HG03159 (cell line): ENCODE measurements at regions not wholly inside any gene's neighbourhood (a gene's known extent, or its start where the extent isn't known, plus 50 kb on each side); places are given as distances from the start of the nearest gene placed in this dataset.
A peak's percentile ranks its signal among the peaks of the same experiment; 100 is the strongest.

ENCODE experiments used
- ATAC-seq: cut with Tn5 transposase; IDR thresholded peaks from one replicate; pipeline ENCODE4 v1.9.1; 2021; ENCODE audit warnings: mild to moderate bottlenecking, moderate library complexity; ENCODE audit not compliant: unreplicated experiment

- no peak for ATAC-seq
Measured at GRCh38 chr2:147482916-147483669, 361.7 kb upstream of the ACVR2A start.

- no peak for ATAC-seq
Measured at GRCh38 chr2:147482111-147482895, 362.5 kb upstream of the ACVR2A start.

DNA sequence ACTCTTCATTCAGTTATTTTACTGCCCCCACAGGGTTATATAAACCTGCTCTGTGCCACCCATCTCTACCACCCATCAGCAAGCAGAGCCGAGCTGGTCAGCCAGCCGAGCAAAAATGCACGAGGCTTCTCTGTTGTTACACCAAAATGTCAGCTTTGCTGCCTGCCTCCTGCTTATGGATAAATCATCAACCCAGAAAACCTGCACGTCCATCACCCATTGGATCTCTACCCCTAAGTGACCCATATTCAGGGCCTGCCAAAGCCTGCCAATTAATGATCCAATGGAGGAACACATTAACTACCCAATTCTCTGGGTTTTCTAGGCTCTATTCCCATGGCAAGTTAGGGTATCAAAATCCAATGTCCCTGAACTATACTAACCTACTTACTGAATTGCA is 365.5 kb upstream of the ACVR2A start:
- no peak for ATAC-seq

- ATAC-seq = no peak
Measured at GRCh38 chr2:147473075-147473474, 371.8 kb upstream of the ACVR2A start.

DNA sequence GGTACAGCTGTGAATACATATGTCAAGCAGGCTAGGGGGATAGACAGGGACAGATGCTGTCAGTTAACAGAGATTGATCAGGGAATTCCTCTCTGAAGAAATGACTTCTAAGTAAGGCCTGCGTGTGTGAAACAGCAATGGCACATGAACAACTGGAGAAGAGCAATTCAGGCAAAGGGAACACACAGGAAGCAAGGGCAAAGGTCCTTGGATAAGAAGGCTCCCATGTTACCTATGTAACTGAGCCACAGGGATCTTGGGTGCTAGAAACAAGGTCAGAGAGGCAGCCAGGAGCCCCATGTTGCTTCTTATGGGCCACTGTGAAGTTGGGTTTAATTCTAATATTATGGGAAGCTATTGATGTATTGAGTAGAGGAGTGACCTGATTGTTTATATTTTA is 373.7 kb upstream of the ACVR2A start:
- no peak for ATAC-seq

- no peak for ATAC-seq
Measured at GRCh38 chr2:147469471-147469870, 375.4 kb upstream of the ACVR2A start.

DNA sequence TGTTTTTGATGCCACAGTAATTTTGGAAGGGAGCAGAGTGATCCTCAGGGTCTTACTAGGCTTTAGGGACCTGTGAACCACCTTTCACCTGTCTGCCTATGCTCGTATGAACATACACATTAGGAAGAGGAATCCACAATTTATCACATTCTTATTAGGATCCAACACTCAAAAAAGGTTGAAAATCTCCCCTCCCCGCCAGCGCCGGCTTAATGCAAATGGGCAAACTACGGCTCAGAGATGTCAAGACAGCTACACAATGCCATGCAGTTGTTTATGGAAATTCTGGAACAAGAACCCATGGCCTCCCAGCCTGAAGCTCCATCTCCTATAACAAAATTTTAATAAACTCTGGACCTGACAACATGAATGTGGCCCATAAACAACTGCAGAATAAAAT is 375.9 kb upstream of the ACVR2A start:
- ATAC-seq = no peak

- no peak for ATAC-seq
Measured at GRCh38 chr2:147468349-147468748, 376.5 kb upstream of the ACVR2A start.

DNA sequence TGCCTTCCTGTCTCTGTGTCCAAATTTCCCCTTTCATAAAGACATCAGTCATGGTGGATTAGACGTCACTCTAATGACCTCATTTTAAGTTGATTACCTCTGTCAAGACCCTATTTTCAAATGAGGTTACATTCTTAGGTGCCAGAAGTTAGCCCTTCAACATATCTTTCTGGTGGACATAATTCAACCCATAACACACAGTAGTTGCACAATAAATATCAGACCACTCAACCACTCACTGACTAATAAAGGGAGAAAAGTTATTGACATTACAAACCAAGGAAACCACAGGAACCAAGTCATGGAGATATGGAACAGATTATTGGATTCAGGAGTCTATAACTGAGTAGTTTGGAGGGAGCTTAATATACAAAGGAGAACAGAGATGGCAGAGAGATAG is 377.4 kb upstream of the ACVR2A start:
- no peak for ATAC-seq

DNA sequence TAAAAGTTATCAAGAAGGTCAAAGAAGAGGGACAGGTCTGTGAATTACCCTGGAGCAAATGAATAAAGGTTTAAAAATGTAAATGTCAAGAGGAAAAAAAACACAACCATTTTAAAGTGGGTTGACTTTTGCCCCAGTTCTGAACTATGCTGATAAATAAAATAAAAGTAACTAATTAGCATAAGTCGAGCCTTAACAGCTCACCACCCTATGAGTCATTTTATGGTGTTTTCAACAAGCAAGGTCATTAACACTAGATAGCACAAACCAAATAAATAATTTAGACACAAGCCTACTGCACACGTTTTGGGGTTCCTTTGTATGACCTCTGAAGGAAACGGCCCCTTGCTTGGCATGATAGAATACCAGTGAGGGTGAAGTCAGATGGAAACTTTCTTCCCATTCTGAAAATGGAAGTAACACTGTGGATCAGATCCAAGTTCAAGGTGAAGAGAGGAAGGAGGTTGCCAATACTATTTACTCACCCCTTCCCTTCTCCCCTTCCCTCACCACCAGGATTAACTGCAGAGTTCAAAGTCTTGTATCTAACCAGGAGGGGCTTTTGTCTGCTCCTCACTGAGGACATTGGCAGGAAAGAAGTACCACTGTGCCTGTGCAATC is 380.0 kb upstream of the ACVR2A start:
- no peak for ATAC-seq

DNA sequence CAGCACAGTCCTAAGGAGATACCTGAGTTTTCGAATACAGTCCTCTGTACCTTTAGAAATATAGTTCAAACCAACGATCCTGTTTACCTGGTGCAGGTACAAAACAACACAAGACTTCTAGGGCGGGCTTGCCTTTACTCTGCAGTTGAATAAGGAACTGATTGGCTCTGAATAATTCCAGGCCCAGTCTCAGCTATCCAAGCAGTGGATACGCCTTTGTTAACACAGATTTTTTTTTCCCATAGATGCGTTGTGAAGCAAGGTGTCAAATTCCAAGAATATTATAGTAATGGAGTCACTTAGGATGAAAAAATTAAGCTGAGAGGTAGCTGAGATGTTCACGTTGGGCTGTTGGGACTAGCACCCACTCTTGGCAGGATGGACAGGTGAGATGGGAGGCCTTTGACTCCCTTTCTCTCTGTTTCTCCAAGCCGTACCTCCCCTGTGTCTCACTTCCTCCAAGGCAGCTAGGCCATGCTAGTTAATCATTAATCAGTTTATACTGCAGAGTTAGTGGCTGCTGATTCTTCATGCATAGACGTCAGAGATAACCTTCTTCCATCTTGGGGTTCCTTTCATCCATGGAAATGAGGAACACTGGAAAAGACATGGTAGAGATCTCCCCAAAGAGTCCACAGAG is 380.8 kb upstream of the ACVR2A start:
- ATAC-seq = peak; percentile 99

DNA sequence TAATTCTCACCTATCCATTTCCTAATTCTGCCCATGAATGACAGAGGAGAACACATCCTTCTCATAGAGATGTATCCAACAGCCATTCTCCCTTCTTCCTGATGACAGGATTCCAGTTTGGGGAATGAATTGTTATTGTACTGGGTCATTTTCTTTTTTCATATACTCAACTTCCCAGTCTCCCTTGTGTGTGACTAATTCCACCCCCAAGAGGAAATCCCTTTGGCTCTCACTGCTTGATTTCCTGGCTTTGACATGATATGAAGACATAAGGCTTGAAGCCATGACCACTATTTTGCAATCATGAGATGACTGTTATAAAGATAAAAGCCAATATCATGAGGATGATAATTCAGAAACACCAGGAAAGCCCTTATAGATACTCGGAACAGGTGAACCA is 384.7 kb upstream of the ACVR2A start:
- ATAC-seq = no peak

DNA sequence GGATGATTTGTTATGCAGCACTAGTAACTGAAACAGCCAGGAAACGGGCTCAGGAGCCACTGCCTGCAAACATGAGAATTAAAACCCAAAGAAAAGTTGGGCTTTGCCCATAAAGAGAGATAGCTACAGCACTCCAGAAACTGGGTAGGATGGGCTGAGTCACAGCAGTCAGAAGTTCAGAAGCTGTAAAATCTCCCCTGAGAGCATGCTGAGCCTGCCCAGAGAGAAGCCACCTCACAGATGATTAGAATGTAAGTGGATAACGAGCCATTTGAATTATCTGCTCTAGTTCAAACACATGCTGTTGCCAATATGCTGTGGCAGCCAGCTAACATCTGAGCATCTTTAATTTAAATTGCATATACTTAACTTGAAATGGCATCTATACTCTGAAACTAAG is 388.1 kb upstream of the ACVR2A start:
- no peak for ATAC-seq

GRCh38 chr2:147451902-147452515 is 392.8 kb upstream of the ACVR2A start:
- no peak for ATAC-seq

DNA sequence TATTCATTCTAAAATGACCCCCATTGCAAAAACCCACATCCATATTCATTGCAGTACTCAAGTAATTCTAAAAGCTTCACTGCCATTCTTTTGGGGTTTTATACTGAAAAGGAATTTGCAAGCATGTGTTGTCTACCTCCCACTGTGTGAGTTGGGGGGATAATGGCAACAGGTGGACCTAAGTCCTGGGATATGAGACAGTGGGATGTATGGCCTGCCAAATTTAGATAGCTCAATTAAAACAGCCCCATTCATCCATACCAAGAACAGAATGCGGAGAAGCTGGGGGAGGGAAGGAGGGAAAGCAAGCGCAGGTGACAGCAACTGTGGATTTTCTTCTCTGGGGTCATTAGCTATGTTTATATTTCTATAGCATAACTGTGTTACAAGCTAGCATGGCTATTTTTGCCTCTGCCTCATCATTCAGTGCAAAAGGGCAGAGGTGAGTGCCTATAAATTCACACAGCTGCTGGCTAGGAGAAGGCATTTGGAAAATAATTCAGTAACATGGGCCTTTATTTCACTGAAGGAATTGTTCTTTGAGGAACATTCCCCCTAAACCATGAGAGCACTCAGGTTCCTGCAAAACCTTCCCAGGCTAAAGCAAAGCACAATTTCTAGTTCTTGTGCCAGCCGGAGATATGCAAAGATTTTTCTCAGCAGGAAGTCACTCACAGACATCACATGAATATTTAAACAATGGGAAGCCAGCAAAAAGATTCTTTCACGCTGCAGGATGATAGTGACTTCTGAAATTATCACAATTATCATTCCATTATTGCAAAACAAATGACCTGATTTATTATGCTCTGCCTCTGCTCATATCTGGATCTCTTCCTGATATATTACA is 393.9 kb upstream of the ACVR2A start:
- no peak for ATAC-seq

GRCh38 chr2:147449323-147449991 is 395.4 kb upstream of the ACVR2A start:
- ATAC-seq = no peak

- ATAC-seq = no peak
Measured at GRCh38 chr2:147442816-147443215, 402.0 kb upstream of the ACVR2A start.

- ATAC-seq = no peak
Measured at GRCh38 chr2:147441182-147441581, 403.6 kb upstream of the ACVR2A start.

DNA sequence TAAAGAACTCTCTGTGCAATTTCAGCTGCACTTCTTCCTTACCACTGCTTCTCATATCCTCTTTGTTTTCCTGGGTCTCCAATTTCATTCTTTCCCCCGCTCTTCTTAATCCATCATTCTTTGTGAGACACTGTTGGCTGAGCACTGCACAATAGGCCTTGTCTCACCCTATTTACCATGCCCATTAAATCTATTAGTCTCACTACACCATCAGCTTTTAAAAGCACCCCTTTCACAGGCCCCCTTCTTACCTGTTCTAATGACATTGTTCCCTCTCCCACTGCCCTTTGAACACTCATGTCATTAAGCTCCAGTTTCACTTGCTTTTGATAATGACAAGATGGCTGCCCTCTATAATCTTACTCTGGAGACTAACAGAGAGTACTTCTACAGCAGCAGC is 404.1 kb upstream of the ACVR2A start:
- no peak for ATAC-seq

DNA sequence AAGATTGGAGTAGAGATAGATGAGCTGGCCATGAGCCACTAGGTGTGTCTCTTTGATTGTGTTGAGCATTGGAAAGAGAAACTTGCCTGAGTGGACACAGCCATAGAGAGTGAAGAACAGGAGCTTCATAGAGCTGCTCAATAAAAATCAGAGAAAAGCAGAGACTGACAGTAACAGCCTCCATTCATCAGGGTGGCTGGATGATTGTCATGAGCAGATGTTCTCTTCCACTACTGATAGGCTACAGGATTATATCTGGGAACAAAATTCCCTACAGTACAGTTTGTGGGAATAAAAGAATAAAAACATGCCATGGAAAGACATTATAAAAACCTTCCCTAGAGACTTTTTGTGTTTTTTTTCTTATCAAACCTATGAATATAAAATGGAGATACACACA is 404.8 kb upstream of the ACVR2A start:
- no peak for ATAC-seq
